Liver (tissue), 3 donors: ENCODE measurements at regions not wholly inside any gene's neighbourhood (a gene's known extent, or its start where the extent isn't known, plus 50 kb on each side); places are given as distances from the start of the nearest gene placed in this dataset.

Source experiments
- CTCF ChIP-seq: fragments of 150-350 bp; IDR thresholded peaks from 2 replicates; pipeline ENCODE4 v1.5.1; 2017; ENCODE audit warnings: improper control_type of control experiment, low read depth, low read length; ENCODE audit not compliant: missing input control
- GABPA ChIP-seq, 2 donors: IDR thresholded peaks in 1 of 2; conservative IDR thresholded peaks in 1 of 2; 2 replicates each; pipeline ENCODE4 v1.6.1; 2016; ENCODE audit warnings: antibody characterized with exemption in 2 of 2, mild to moderate bottlenecking in 1 of 2, moderate library complexity in 1 of 2
- NR2F2 ChIP-seq: IDR thresholded peaks from 2 replicates; pipeline ENCODE4 v1.6.1; 2016; ENCODE audit warnings: antibody characterized with exemption
- RAD21 ChIP-seq, 2 donors: IDR thresholded peaks; 2 replicates each; pipeline ENCODE4 v1.6.1; 2016; ENCODE audit warnings: antibody characterized with exemption in 2 of 2, mild to moderate bottlenecking in 2 of 2
- REST ChIP-seq: IDR thresholded peaks from 2 replicates; pipeline ENCODE4 v1.6.1; 2016; ENCODE audit warnings: antibody characterized with exemption, mild to moderate bottlenecking
- SP1 ChIP-seq: IDR thresholded peaks from 2 replicates; pipeline ENCODE4 v1.6.1; 2018; ENCODE audit warnings: antibody characterized with exemption, mild to moderate bottlenecking
- YY1 ChIP-seq: IDR thresholded peaks from 2 replicates; pipeline ENCODE4 v1.6.1; 2016; ENCODE audit warnings: antibody characterized with exemption, mild to moderate bottlenecking
- donor health status: healthy.
- donor health status: healthy.

GRCh38 chr2:180535289-180535688, 445.1 kb upstream of the UBE2E3 start:
- TF ChIP-seq CTCF (no peak), GABPA (IDR thresholded peaks at IDR 0.05 in 1 of 2, conservative IDR thresholded peaks at IDR 0.05 in 1 of 2) (no peak), REST (no peak), RAD21 (IDR thresholded peaks at IDR 0.05) (no peak), NR2F2 (no peak), SP1 (no peak), YY1 (no peak)
